CD14-positive monocyte (primary cell): ENCODE measurements at regions not wholly inside any gene's neighbourhood (a gene's known extent, or its start where the extent isn't known, plus 50 kb on each side); places are given as distances from the start of the nearest gene placed in this dataset.

Source experiments
- DNase-seq, 3 donors: peaks; one replicate each; pipeline ENCODE4 v3.0.0-alpha.2; 2011 to 2022
- H2AFZ ChIP-seq: 2 replicates; pipeline ENCODE4 v1.6.0; 2012; ENCODE audit warnings: mild to moderate bottlenecking, low read depth, low read length, inconsistent platforms; ENCODE audit not compliant: insufficient read depth, poor library complexity, severe bottlenecking
- H3K27ac ChIP-seq, 2 donors: 1 replicate in 1 of 2; 2 replicates in 1 of 2; pipeline ENCODE4 v1.5.1; 2012 to 2013; ENCODE audit warnings: low read length in 2 of 2, control low read depth in 1 of 2, inconsistent platforms in 1 of 2, low read depth in 1 of 2, mild to moderate bottlenecking in 1 of 2
- H3K27me3 ChIP-seq, 2 donors: one replicate each; pipeline versions ENCODE4 v1.6.0 to v1.6.1; 2011 to 2013; ENCODE audit warnings: low read length in 2 of 2; ENCODE audit not compliant: control insufficient read depth in 2 of 2, insufficient read depth in 2 of 2
- H3K36me3 ChIP-seq, 2 donors: replicated peaks in 1 of 2; 1 replicate in 1 of 2; 2 replicates in 1 of 2; pipeline versions ENCODE4 v1.5.1 to v1.6.1; 2012 to 2013; ENCODE audit warnings: low read length in 2 of 2, control low read depth in 1 of 2, inconsistent platforms in 1 of 2, mild to moderate bottlenecking in 1 of 2; ENCODE audit not compliant: insufficient read depth in 2 of 2, control insufficient read depth in 1 of 2
- H3K4me1 ChIP-seq, 2 donors: 1 replicate in 1 of 2; 2 replicates in 1 of 2; pipeline versions ENCODE4 v1.5.1 to v1.6.1; 2012 to 2013; ENCODE audit warnings: low read length in 2 of 2, control low read depth in 1 of 2, inconsistent platforms in 1 of 2, mild to moderate bottlenecking in 1 of 2, moderate library complexity in 1 of 2; ENCODE audit not compliant: insufficient read depth in 2 of 2, control insufficient read depth in 1 of 2
- H3K4me2 ChIP-seq: replicated peaks from 2 replicates; pipeline ENCODE3; 2012; ENCODE audit warnings: low read length, moderate library complexity, mild to moderate bottlenecking; ENCODE audit not compliant: poor library complexity, severe bottlenecking; ENCODE audit errors: extremely low read depth
- H3K4me3 ChIP-seq, 3 experiments: fragments of 200-600 bp in 1 of 3; sonication (generic) in 1 of 3; replicated peaks in 1 of 3; 1 replicate in 2 of 3; 2 replicates in 1 of 3; pipeline ENCODE4 v1.5.1; 2011 to 2013; ENCODE audit warnings: low read length in 3 of 3, mild to moderate bottlenecking in 3 of 3, control low read depth in 2 of 3, low read depth in 2 of 3, inconsistent platforms in 1 of 3, moderate library complexity in 1 of 3
- H3K79me2 ChIP-seq: 2 replicates; pipeline ENCODE4 v1.6.0; 2012; ENCODE audit warnings: mild to moderate bottlenecking, control low read depth, inconsistent platforms, low read length, moderate library complexity; ENCODE audit not compliant: insufficient read depth
- H3K9ac ChIP-seq: 2 replicates; pipeline ENCODE4 v1.6.0; 2017; ENCODE audit warnings: low read length, mild to moderate bottlenecking; ENCODE audit not compliant: insufficient read depth, poor library complexity, severe bottlenecking
- H3K9me3 ChIP-seq, 2 donors: replicated peaks in 1 of 2; 1 replicate in 1 of 2; 2 replicates in 1 of 2; pipeline versions ENCODE4 v1.5.1 to v1.6.1; 2012 to 2013; ENCODE audit warnings: low read length in 2 of 2, control low read depth in 1 of 2; ENCODE audit not compliant: control insufficient read depth in 1 of 2, insufficient read depth in 1 of 2
- H4K20me1 ChIP-seq: 2 replicates; pipeline ENCODE4 v1.6.0; 2012; ENCODE audit warnings: mild to moderate bottlenecking, low read length, control low read depth, moderate library complexity; ENCODE audit not compliant: insufficient read depth
- H3K27ac Mint-ChIP-seq, 7 donors: one replicate each; pipeline ENCODE4 v1.8.0; 2020; ENCODE audit warnings: mild to moderate bottlenecking in 7 of 7, mixed read lengths in 7 of 7, moderate library complexity in 6 of 7, inconsistent platforms in 2 of 7
- H3K27me3 Mint-ChIP-seq, 3 donors: one replicate each; pipeline ENCODE4 v1.8.0; 2021 to 2022; ENCODE audit warnings: low read depth in 3 of 3, mild to moderate bottlenecking in 3 of 3, mixed read lengths in 3 of 3, moderate library complexity in 3 of 3, inconsistent platforms in 1 of 3
- H3K36me3 Mint-ChIP-seq, 2 donors: one replicate each; pipeline ENCODE4 v1.8.0; 2020; ENCODE audit warnings: mixed read lengths in 2 of 2, inconsistent platforms in 1 of 2, mild to moderate bottlenecking in 1 of 2
- H3K4me1 Mint-ChIP-seq: one replicate; pipeline ENCODE4 v1.8.0; 2020; ENCODE audit warnings: mild to moderate bottlenecking, mixed read lengths
- H3K4me3 Mint-ChIP-seq, 2 donors: one replicate each; pipeline ENCODE4 v1.8.0; 2020; ENCODE audit warnings: mild to moderate bottlenecking in 2 of 2, mixed read lengths in 2 of 2, moderate library complexity in 1 of 2
- H3K9me3 Mint-ChIP-seq, 7 donors: one replicate each; pipeline ENCODE4 v1.8.0; 2020 to 2022; ENCODE audit warnings: mixed read lengths in 7 of 7, mild to moderate bottlenecking in 6 of 7, moderate library complexity in 6 of 7, inconsistent platforms in 2 of 7
- CTCF ChIP-seq: fragments of 200-600 bp; IDR thresholded peaks from one replicate; pipeline ENCODE4 v1.8.0; 2022; ENCODE audit warnings: antibody characterized with exemption, mild to moderate bottlenecking
- WGBS: methylation state at CpG from one replicate; pipeline ENCODE4 v1.1.5; 2013; ENCODE audit warnings: missing lambda C conversion rate; ENCODE audit not compliant: insufficient coverage; 5-methylcytosine and 5-hydroxymethylcytosine counted together
- intact Hi-C, 2 donors: fragments of 100-400 bp; cut with micrococcal nuclease; formaldehyde crosslinking; loops; one replicate each; pipeline versions ENCODE4 v1.15.0 to v1.15.1; 2023

- Histone ChIP-seq H3K4me1 (no peaks in the 10 kb centered on the region), H3K79me2 (no peaks in the 10 kb centered on the region), H3K36me3 (no peaks in the 10 kb centered on the region), H3K27ac (no peak overlapping the region), H3K9ac (no peak overlapping the region), H4K20me1 (no peaks in the 10 kb centered on the region), H3K4me3 (no peak overlapping the region), H3K9me3 (no peaks in the 10 kb centered on the region), H2AFZ (no peak overlapping the region), H3K4me2 (no peak overlapping the region), H3K27me3 (no peaks in the 10 kb centered on the region)
- Mint-ChIP-seq H3K27me3 (peaks cover 1 to 2% (median 1%) of the 10 kb centered on the region in 3 donors), H3K36me3 (no peaks in the 10 kb centered on the region), H3K4me1 (no peaks in the 10 kb centered on the region), H3K27ac (no peak overlapping the region), H3K4me3 (no peak overlapping the region), H3K9me3 (peaks cover 0 to 7% (median 4%) of the 10 kb centered on the region in 7 donors)
- DNase-seq = no peak
- intact Hi-C loops = no loop called here
- 100% methylated on average over 1 of the region's 3 CpGs for WGBS
- TF ChIP-seq CTCF = no peak
These were observed 298.1 kb downstream of the TFAP2B start for GRCh38 chr6:51116723-51117122.

GRCh38 chr6:51118792-51119191 is 300.1 kb downstream of the TFAP2B start:
- Mint-ChIP-seq H3K4me1 (no peaks in the 10 kb centered on the region), H3K27ac (no peak overlapping the region), H3K4me3 (no peak overlapping the region), H3K36me3 (no peaks in the 10 kb centered on the region), H3K27me3 (peaks cover 1 to 4% (median 1%) of the 10 kb centered on the region in 3 donors), H3K9me3 (peaks cover 3 to 12% (median 6%) of the 10 kb centered on the region in 7 donors)
- Histone ChIP-seq H3K36me3 (no peaks in the 10 kb centered on the region), H3K9me3 (no peaks in the 10 kb centered on the region), H3K4me3 (no peak overlapping the region), H2AFZ (no peak overlapping the region), H3K27me3 (no peaks in the 10 kb centered on the region), H3K27ac (no peak overlapping the region), H3K9ac (no peak overlapping the region), H4K20me1 (no peaks in the 10 kb centered on the region), H3K79me2 (no peaks in the 10 kb centered on the region), H3K4me1 (no peaks in the 10 kb centered on the region), H3K4me2 (no peak overlapping the region)
- DNase-seq = no peak
- WGBS = no CpG with 5 or more reads among the region's 3 CpGs
- intact Hi-C loops = no loop called here
- no peak for TF ChIP-seq CTCF
